ENCODE measurements at regions not wholly inside any gene's neighbourhood (a gene's known extent, or its start where the extent isn't known, plus 50 kb on each side); places are given as distances from the start of the nearest gene placed in this dataset.
"Not testable (repeated sequence)": the region's sequence is repeated elsewhere in the genome, so short reads cannot be mapped to it uniquely, and the experiment has no call there.

GRCh38 chr17:14741491-14741890 lies 440.6 kb downstream of the HS3ST3B1 start:
- no peaks in the 10 kb centered on the region for H3K27me3 ChIP-seq (ENCODE audit: low read depth, low read length)
- H3K4me1 ChIP-seq (ENCODE audit: control insufficient read depth in 1 of 2, insufficient read depth in 2 of 2, low read length in 2 of 2) = no peaks in the 10 kb centered on the region
- no peak overlapping the region for H3K27ac ChIP-seq (ENCODE audit: low read length)

GRCh38 chr17:14739656-14740431 lies 439.0 kb downstream of the HS3ST3B1 start:
- Histone ChIP-seq H3K4me3 (ENCODE audit: low read depth in 1 of 2, low read length in 2 of 2) (no peak overlapping the region), H3K36me3 (ENCODE audit: control insufficient read depth in 1 of 2, insufficient read depth in 2 of 2, low read length in 2 of 2) (no peaks in the 10 kb centered on the region), H3K9me3 (ENCODE audit: control insufficient read depth in 1 of 2, low read length in 2 of 2) (no peaks in the 10 kb centered on the region), H3K27me3 (ENCODE audit: low read depth, low read length) (no peaks in the 10 kb centered on the region), H3K4me1 (ENCODE audit: control insufficient read depth in 1 of 2, insufficient read depth in 2 of 2, low read length in 2 of 2) (no peaks in the 10 kb centered on the region), H3K27ac (ENCODE audit: low read length) (no peak overlapping the region)

More at GRCh38 chr17:14741491-14741890, 440.6 kb downstream of the HS3ST3B1 start:
- no peak overlapping the region for H3K4me3 ChIP-seq (ENCODE audit: low read depth in 1 of 2, low read length in 2 of 2)
- H3K9me3 ChIP-seq (ENCODE audit: control insufficient read depth in 1 of 2, low read length in 2 of 2) = no peaks in the 10 kb centered on the region
- no peaks in the 10 kb centered on the region for H3K36me3 ChIP-seq (ENCODE audit: control insufficient read depth in 1 of 2, insufficient read depth in 2 of 2, low read length in 2 of 2)

GRCh38 chr17:14738652-14738988 lies 437.7 kb downstream of the HS3ST3B1 start:
- H3K27ac ChIP-seq (ENCODE audit: low read length) = no peak overlapping the region

GRCh38 chr17:14737984-14738651 lies 437.2 kb downstream of the HS3ST3B1 start:
- no peaks in the 10 kb centered on the region for H3K36me3 ChIP-seq (ENCODE audit: control insufficient read depth in 1 of 2, insufficient read depth in 2 of 2, low read length in 2 of 2)
- H3K4me1 ChIP-seq (ENCODE audit: control insufficient read depth in 1 of 2, insufficient read depth in 2 of 2, low read length in 2 of 2) = no peaks in the 10 kb centered on the region
- no peak overlapping the region for H3K4me3 ChIP-seq (ENCODE audit: low read depth in 1 of 2, low read length in 2 of 2)
- no peaks in the 10 kb centered on the region for H3K27me3 ChIP-seq (ENCODE audit: low read depth, low read length)
- H3K27ac ChIP-seq (ENCODE audit: low read length) = no peak overlapping the region
- H3K9me3 ChIP-seq (ENCODE audit: control insufficient read depth in 1 of 2, low read length in 2 of 2) = no peaks in the 10 kb centered on the region

More at GRCh38 chr17:14738652-14738988, 437.7 kb downstream of the HS3ST3B1 start:
- Histone ChIP-seq H3K36me3 (ENCODE audit: control insufficient read depth in 1 of 2, insufficient read depth in 2 of 2, low read length in 2 of 2) (no peaks in the 10 kb centered on the region), H3K4me3 (ENCODE audit: low read depth in 1 of 2, low read length in 2 of 2) (no peak overlapping the region), H3K4me1 (ENCODE audit: control insufficient read depth in 1 of 2, insufficient read depth in 2 of 2, low read length in 2 of 2) (no peaks in the 10 kb centered on the region), H3K9me3 (ENCODE audit: control insufficient read depth in 1 of 2, low read length in 2 of 2) (no peaks in the 10 kb centered on the region), H3K27me3 (ENCODE audit: low read depth, low read length) (no peaks in the 10 kb centered on the region)

GRCh38 chr17:14736631-14737030 lies 435.8 kb downstream of the HS3ST3B1 start:
- H3K36me3 ChIP-seq (ENCODE audit: control insufficient read depth in 1 of 2, insufficient read depth in 2 of 2, low read length in 2 of 2) = no peaks in the 10 kb centered on the region
- H3K27me3 ChIP-seq (ENCODE audit: low read depth, low read length) = no peaks in the 10 kb centered on the region
- no peak overlapping the region for H3K27ac ChIP-seq (ENCODE audit: low read length)
- H3K9me3 ChIP-seq (ENCODE audit: control insufficient read depth in 1 of 2, low read length in 2 of 2) = no peaks in the 10 kb centered on the region
- H3K4me1 ChIP-seq (ENCODE audit: control insufficient read depth in 1 of 2, insufficient read depth in 2 of 2, low read length in 2 of 2) = no peaks in the 10 kb centered on the region
- no peak overlapping the region for H3K4me3 ChIP-seq (ENCODE audit: low read depth in 1 of 2, low read length in 2 of 2)

GRCh38 chr17:14733376-14733775 lies 432.5 kb downstream of the HS3ST3B1 start:
- H3K4me3 ChIP-seq (ENCODE audit: low read depth in 1 of 2, low read length in 2 of 2) = no peak overlapping the region
- H3K27ac ChIP-seq (ENCODE audit: low read length) = no peak overlapping the region
- H3K27me3 ChIP-seq (ENCODE audit: low read depth, low read length) = no peaks in the 10 kb centered on the region
- no peaks in the 10 kb centered on the region for H3K36me3 ChIP-seq (ENCODE audit: control insufficient read depth in 1 of 2, insufficient read depth in 2 of 2, low read length in 2 of 2)
- no peaks in the 10 kb centered on the region for H3K9me3 ChIP-seq (ENCODE audit: control insufficient read depth in 1 of 2, low read length in 2 of 2)
- no peaks in the 10 kb centered on the region for H3K4me1 ChIP-seq (ENCODE audit: control insufficient read depth in 1 of 2, insufficient read depth in 2 of 2, low read length in 2 of 2)

GRCh38 chr17:14732211-14732610 lies 431.3 kb downstream of the HS3ST3B1 start:
- Histone ChIP-seq H3K9me3 (ENCODE audit: control insufficient read depth in 1 of 2, low read length in 2 of 2) (no peaks in the 10 kb centered on the region), H3K4me3 (ENCODE audit: low read depth in 1 of 2, low read length in 2 of 2) (no peak overlapping the region), H3K4me1 (ENCODE audit: control insufficient read depth in 1 of 2, insufficient read depth in 2 of 2, low read length in 2 of 2) (no peaks in the 10 kb centered on the region), H3K27me3 (ENCODE audit: low read depth, low read length) (no peaks in the 10 kb centered on the region), H3K36me3 (ENCODE audit: control insufficient read depth in 1 of 2, insufficient read depth in 2 of 2, low read length in 2 of 2) (no peaks in the 10 kb centered on the region), H3K27ac (ENCODE audit: low read length) (no peak overlapping the region)

- Histone ChIP-seq H3K9me3 (ENCODE audit: control insufficient read depth in 1 of 2, low read length in 2 of 2) (no peaks in the 10 kb centered on the region), H3K36me3 (ENCODE audit: control insufficient read depth in 1 of 2, insufficient read depth in 2 of 2, low read length in 2 of 2) (no peaks in the 10 kb centered on the region), H3K27ac (ENCODE audit: low read length) (no peak overlapping the region), H3K4me3 (ENCODE audit: low read depth in 1 of 2, low read length in 2 of 2) (no peak overlapping the region), H3K4me1 (ENCODE audit: control insufficient read depth in 1 of 2, insufficient read depth in 2 of 2, low read length in 2 of 2) (no peaks in the 10 kb centered on the region), H3K27me3 (ENCODE audit: low read depth, low read length) (no peaks in the 10 kb centered on the region)
Measured at GRCh38 chr17:14731591-14731990, 430.7 kb downstream of the HS3ST3B1 start.

- Histone ChIP-seq H3K4me1 (ENCODE audit: control insufficient read depth in 1 of 2, insufficient read depth in 2 of 2, low read length in 2 of 2) (no peaks in the 10 kb centered on the region), H3K9me3 (ENCODE audit: control insufficient read depth in 1 of 2, low read length in 2 of 2) (no peaks in the 10 kb centered on the region), H3K27ac (ENCODE audit: low read length) (no peak overlapping the region), H3K4me3 (ENCODE audit: low read depth in 1 of 2, low read length in 2 of 2) (no peak overlapping the region), H3K36me3 (ENCODE audit: control insufficient read depth in 1 of 2, insufficient read depth in 2 of 2, low read length in 2 of 2) (no peaks in the 10 kb centered on the region), H3K27me3 (ENCODE audit: low read depth, low read length) (no peaks in the 10 kb centered on the region)
Measured at GRCh38 chr17:14730821-14731220, 429.9 kb downstream of the HS3ST3B1 start.

GRCh38 chr17:14725729-14726128 lies 424.8 kb downstream of the HS3ST3B1 start:
- Histone ChIP-seq H3K4me1 (ENCODE audit: control insufficient read depth in 1 of 2, insufficient read depth in 2 of 2, low read length in 2 of 2) (no peaks in the 10 kb centered on the region), H3K4me3 (ENCODE audit: low read depth in 1 of 2, low read length in 2 of 2) (no peak overlapping the region), H3K9me3 (ENCODE audit: control insufficient read depth in 1 of 2, low read length in 2 of 2) (no peaks in the 10 kb centered on the region), H3K27me3 (ENCODE audit: low read depth, low read length) (no peaks in the 10 kb centered on the region), H3K36me3 (ENCODE audit: control insufficient read depth in 1 of 2, insufficient read depth in 2 of 2, low read length in 2 of 2) (no peaks in the 10 kb centered on the region), H3K27ac (ENCODE audit: low read length) (no peak overlapping the region)

GRCh38 chr17:14724770-14725169 lies 423.9 kb downstream of the HS3ST3B1 start:
- Histone ChIP-seq H3K4me3 (ENCODE audit: low read depth in 1 of 2, low read length in 2 of 2) (no peak overlapping the region), H3K4me1 (ENCODE audit: control insufficient read depth in 1 of 2, insufficient read depth in 2 of 2, low read length in 2 of 2) (no peaks in the 10 kb centered on the region), H3K27me3 (ENCODE audit: low read depth, low read length) (no peaks in the 10 kb centered on the region), H3K9me3 (ENCODE audit: control insufficient read depth in 1 of 2, low read length in 2 of 2) (no peaks in the 10 kb centered on the region), H3K36me3 (ENCODE audit: control insufficient read depth in 1 of 2, insufficient read depth in 2 of 2, low read length in 2 of 2) (no peaks in the 10 kb centered on the region), H3K27ac (ENCODE audit: low read length) (no peak overlapping the region)

GRCh38 chr17:14723349-14723748 lies 422.5 kb downstream of the HS3ST3B1 start:
- not testable (repeated sequence) for H3K4me3 ChIP-seq (ENCODE audit: low read depth in 1 of 2, low read length in 2 of 2); H3K9me3 ChIP-seq (ENCODE audit: control insufficient read depth in 1 of 2, low read length in 2 of 2); H3K27me3 ChIP-seq (ENCODE audit: low read depth, low read length); H3K4me1 ChIP-seq (ENCODE audit: control insufficient read depth in 1 of 2, insufficient read depth in 2 of 2, low read length in 2 of 2); H3K36me3 ChIP-seq (ENCODE audit: control insufficient read depth in 1 of 2, insufficient read depth in 2 of 2, low read length in 2 of 2); H3K27ac ChIP-seq (ENCODE audit: low read length)
